Astrocyte (in vitro differentiated cells and primary cell): ENCODE measurements at regions not wholly inside any gene's neighbourhood (a gene's known extent, or its start where the extent isn't known, plus 50 kb on each side); places are given as distances from the start of the nearest gene placed in this dataset.
A peak's percentile ranks its signal among the peaks of the same experiment; 100 is the strongest.

Experiments used
- DNase-seq: peaks from one replicate; pipeline ENCODE4 v3.0.0-alpha.2; 2010; ENCODE audit warnings: low read depth
- FAIRE-seq: peaks from 2 replicates; lab custom pipeline; 2011; peaks lifted over from hg19 to GRCh38; lab: Jason Lieb, UNC
- H2AFZ ChIP-seq: 2 replicates; pipeline ENCODE4 v1.6.0; 2012; ENCODE audit warnings: low read depth, low read length, inconsistent platforms
- H3K27ac ChIP-seq: 2 replicates; pipeline ENCODE4 v1.5.1; 2011; ENCODE audit warnings: low read depth, low read length, inconsistent platforms
- H3K27me3 ChIP-seq: 2 replicates; pipeline ENCODE4 v1.6.0; 2011; ENCODE audit warnings: low read length, inconsistent platforms; ENCODE audit not compliant: insufficient read depth
- H3K36me3 ChIP-seq: 2 replicates; pipeline ENCODE4 v1.5.1; 2011; ENCODE audit warnings: low read length, inconsistent platforms; ENCODE audit not compliant: insufficient read depth
- H3K4me1 ChIP-seq: 2 replicates; pipeline ENCODE4 v1.5.1; 2011; ENCODE audit warnings: low read length, inconsistent platforms; ENCODE audit not compliant: insufficient read depth
- H3K4me2 ChIP-seq: 2 replicates; pipeline ENCODE4 v1.6.0; 2012; ENCODE audit warnings: low read length, inconsistent platforms
- H3K4me3 ChIP-seq: 2 replicates; pipeline ENCODE4 v1.5.1; 2011; ENCODE audit warnings: low read depth, mild to moderate bottlenecking, low read length, inconsistent platforms; ENCODE audit not compliant: insufficient read depth
- H3K79me2 ChIP-seq: 2 replicates; pipeline ENCODE4 v1.6.0; 2012; ENCODE audit warnings: mild to moderate bottlenecking, low read length, inconsistent platforms; ENCODE audit not compliant: insufficient read depth
- H3K9ac ChIP-seq: 2 replicates; pipeline ENCODE4 v1.6.0; 2012; ENCODE audit warnings: mild to moderate bottlenecking, low read length, inconsistent platforms
- H3K9me3 ChIP-seq: 2 replicates; pipeline ENCODE4 v1.5.1; 2012; ENCODE audit warnings: low read depth, mild to moderate bottlenecking, low read length, inconsistent platforms; ENCODE audit not compliant: insufficient read depth
- H4K20me1 ChIP-seq: 2 replicates; pipeline ENCODE4 v1.6.0; 2012; ENCODE audit warnings: low read length, inconsistent platforms; ENCODE audit not compliant: insufficient read depth
- H3K27ac Mint-ChIP-seq: one replicate; pipeline ENCODE4 v1.8.0; 2021; ENCODE audit warnings: mild to moderate bottlenecking, mixed read lengths; ENCODE audit not compliant: unreplicated experiment
- H3K27me3 Mint-ChIP-seq: one replicate; pipeline ENCODE4 v1.8.0; 2021; ENCODE audit warnings: low read depth, mixed read lengths; ENCODE audit not compliant: unreplicated experiment
- H3K36me3 Mint-ChIP-seq: one replicate; pipeline ENCODE4 v1.8.0; 2021; ENCODE audit warnings: low read depth, mixed read lengths; ENCODE audit not compliant: unreplicated experiment
- H3K4me1 Mint-ChIP-seq: one replicate; pipeline ENCODE4 v1.8.0; 2021; ENCODE audit warnings: low read depth, mixed read lengths; ENCODE audit not compliant: unreplicated experiment
- H3K4me3 Mint-ChIP-seq: one replicate; pipeline ENCODE4 v1.8.0; 2021; ENCODE audit warnings: mild to moderate bottlenecking, moderate library complexity, mixed read lengths; ENCODE audit not compliant: unreplicated experiment
- H3K9me3 Mint-ChIP-seq: one replicate; pipeline ENCODE4 v1.8.0; 2021; ENCODE audit warnings: mild to moderate bottlenecking, mixed read lengths; ENCODE audit not compliant: unreplicated experiment
- CTCF ChIP-seq: IDR thresholded peaks from 2 replicates; pipeline ENCODE4 v1.5.1; 2011; ENCODE audit warnings: low read depth, mild to moderate bottlenecking, inconsistent platforms, low read length, moderate library complexity; ENCODE audit not compliant: insufficient read depth
- EZH2 ChIP-seq: IDR thresholded peaks from 2 replicates; pipeline ENCODE4 v1.6.1; 2012; ENCODE audit warnings: mild to moderate bottlenecking, low read length, inconsistent platforms; ENCODE audit not compliant: insufficient read depth

GRCh38 chr2:235168174-235168979 is 216.6 kb downstream of the SH3BP4 start:
- Mint-ChIP-seq H3K4me3 (no peak overlapping the region), H3K36me3 (no peaks in the 10 kb centered on the region), H3K4me1 (peaks cover 27% of the 10 kb centered on the region), H3K9me3 (peaks cover 2% of the 10 kb centered on the region), H3K27ac (no peak overlapping the region), H3K27me3 (peaks cover 11% of the 10 kb centered on the region)
- no peak for TF ChIP-seq CTCF
- TF ChIP-seq EZH2, result no peak
- no peak overlapping the region for H3K4me3 ChIP-seq
- no peaks in the 10 kb centered on the region for H3K79me2 ChIP-seq
- DNase-seq (no peak), FAIRE-seq (no peak)
- H3K27me3 ChIP-seq, result peaks cover 1% of the 10 kb centered on the region
- H4K20me1 ChIP-seq, result no peaks in the 10 kb centered on the region
- H3K9ac ChIP-seq, result no peak overlapping the region
- H3K9me3 ChIP-seq, result no peaks in the 10 kb centered on the region
- H3K36me3 ChIP-seq, result no peaks in the 10 kb centered on the region
- no peak overlapping the region for H3K4me2 ChIP-seq
- no peak overlapping the region for H3K27ac ChIP-seq
- H2AFZ ChIP-seq, result no peak overlapping the region
- peaks cover 19% of the 10 kb centered on the region for H3K4me1 ChIP-seq

GRCh38 chr2:235170016-235170415 is 218.2 kb downstream of the SH3BP4 start:
- Mint-ChIP-seq H3K4me3 (no peak overlapping the region), H3K36me3 (no peaks in the 10 kb centered on the region), H3K4me1 (peaks cover 27% of the 10 kb centered on the region), H3K27me3 (peaks cover 7% of the 10 kb centered on the region), H3K9me3 (no peaks in the 10 kb centered on the region), H3K27ac (peak overlapping the region; percentile 64)
- peak; percentile 63 for FAIRE-seq
- H3K9ac ChIP-seq, result no peak overlapping the region
- H3K79me2 ChIP-seq, result no peaks in the 10 kb centered on the region
- H3K27me3 ChIP-seq, result no peaks in the 10 kb centered on the region
- H3K4me2 ChIP-seq, result peak overlapping the region; percentile 49
- no peaks in the 10 kb centered on the region for H3K36me3 ChIP-seq
- H4K20me1 ChIP-seq, result no peaks in the 10 kb centered on the region
- H2AFZ ChIP-seq, result no peak overlapping the region
- peaks cover 19% of the 10 kb centered on the region for H3K4me1 ChIP-seq
- TF ChIP-seq CTCF (no peak), EZH2 (no peak)
- peak overlapping the region; percentile 22 for H3K27ac ChIP-seq
- H3K9me3 ChIP-seq, result no peaks in the 10 kb centered on the region
- DNase-seq, result peak; percentile 48
- no peak overlapping the region for H3K4me3 ChIP-seq
